ENCODE measurements at regions not wholly inside any gene's neighbourhood (a gene's known extent, or its start where the extent isn't known, plus 50 kb on each side); places are given as distances from the start of the nearest gene placed in this dataset.

DNA sequence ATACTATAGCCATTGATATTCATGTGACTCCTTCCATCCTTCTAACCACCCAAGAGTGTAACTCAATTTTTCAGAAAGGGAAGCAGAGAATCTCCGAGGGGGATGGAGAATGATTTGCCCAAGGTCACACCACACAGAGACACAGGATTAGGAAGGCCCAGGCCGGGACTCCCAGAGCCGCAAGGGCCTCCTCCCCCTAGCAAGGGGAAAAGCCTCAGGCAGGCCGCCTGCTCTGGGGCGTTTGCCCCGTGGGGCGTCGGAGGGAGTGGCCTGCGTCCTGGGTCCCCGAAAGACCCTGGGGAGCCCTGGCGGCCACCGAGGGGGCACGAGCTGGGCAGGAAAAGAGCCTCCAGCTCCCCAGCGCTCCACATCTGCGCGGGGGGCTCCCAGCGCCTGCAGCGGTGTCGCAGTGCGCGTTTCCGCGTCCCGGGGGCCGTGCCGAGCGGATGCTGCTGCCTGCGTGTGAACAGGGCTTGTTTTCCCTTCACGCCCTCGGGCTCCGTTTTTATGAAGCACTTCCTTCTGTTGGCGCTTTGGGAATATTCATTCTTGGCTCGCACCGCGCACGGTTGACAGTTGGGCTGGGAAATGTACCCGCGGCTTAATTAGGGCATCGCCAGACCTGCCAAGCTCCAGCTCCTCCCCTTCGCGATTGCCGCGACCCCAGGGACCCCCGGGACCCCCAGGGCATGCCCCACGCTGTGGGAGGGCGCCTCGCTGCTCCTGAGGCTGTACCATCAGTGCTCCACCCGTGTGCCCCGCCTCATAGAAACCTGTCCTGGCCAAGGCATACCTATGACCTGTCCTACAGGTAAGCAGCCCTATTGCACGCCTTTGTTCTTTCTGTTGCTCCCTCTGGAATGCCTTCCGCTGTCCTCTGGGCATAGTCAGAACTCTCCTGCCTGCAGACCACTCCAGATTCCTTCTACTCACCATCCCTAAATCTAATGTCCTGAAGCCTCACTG lies 158.9 kb upstream of the GLI2 start:
- H3K27ac ChIP-seq, result no peak overlapping the region
- DNase-seq (ENCODE audit: low read depth, low spot score), result no peak

DNA sequence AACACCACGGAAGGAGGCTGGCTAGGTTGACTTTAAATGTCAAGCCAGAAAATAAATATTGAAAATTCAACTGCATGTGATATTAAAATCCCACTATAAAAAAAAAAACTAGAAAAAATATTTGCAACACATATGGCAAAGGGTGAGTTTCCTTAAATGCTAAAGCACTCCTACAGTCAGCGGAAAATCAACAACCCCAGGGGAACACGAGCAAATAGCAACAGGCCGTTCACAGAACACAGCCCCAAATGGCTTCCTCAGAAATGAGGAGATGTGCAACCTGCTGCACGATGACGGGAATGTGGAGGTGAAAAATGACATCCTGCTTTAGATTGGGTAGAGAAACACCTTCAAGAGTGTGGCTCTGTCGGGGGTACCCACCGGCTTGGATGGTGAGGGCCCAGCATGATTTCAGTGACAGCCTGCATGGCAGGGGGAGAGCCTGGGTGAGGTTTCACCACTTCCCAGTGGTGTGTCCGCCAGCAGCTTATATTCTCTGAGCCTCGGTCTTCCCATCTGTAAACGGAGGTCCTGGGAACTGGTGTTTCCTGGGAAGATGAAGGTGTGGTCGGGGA lies 157.9 kb upstream of the GLI2 start:
- H3K27ac ChIP-seq, result no peak overlapping the region
- no peak for DNase-seq (ENCODE audit: low read depth, low spot score)

- no peak for DNase-seq (ENCODE audit: low read depth, low spot score)
- H3K27ac ChIP-seq, result no peak overlapping the region
These were observed 156.9 kb upstream of the GLI2 start for GRCh38 chr2:120578576-120579352.

- DNase-seq (ENCODE audit: low read depth, low spot score), result no peak
- H3K27ac ChIP-seq, result no peak overlapping the region
These were observed 155.6 kb upstream of the GLI2 start for GRCh38 chr2:120579916-120580685.

- DNase-seq (ENCODE audit: low read depth, low spot score), result no peak
These were observed 155.0 kb upstream of the GLI2 start for GRCh38 chr2:120580709-120581108.

GRCh38 chr2:120583121-120583520 lies 152.5 kb upstream of the GLI2 start:
- H3K27ac ChIP-seq, result no peak overlapping the region
- no peak for DNase-seq (ENCODE audit: low read depth, low spot score)

More at GRCh38 chr2:120580709-120581108, 155.0 kb upstream of the GLI2 start:
- no peak overlapping the region for H3K27ac ChIP-seq

- no peak for DNase-seq (ENCODE audit: low read depth, low spot score)
- no peak overlapping the region for H3K27ac ChIP-seq
These were observed 151.7 kb upstream of the GLI2 start for GRCh38 chr2:120583851-120584570.

GRCh38 chr2:120586507-120587278 lies 149.0 kb upstream of the GLI2 start:
- DNase-seq (ENCODE audit: low read depth, low spot score), result no peak
- H3K27ac ChIP-seq, result no peak overlapping the region

GRCh38 chr2:120587279-120587996 lies 148.2 kb upstream of the GLI2 start:
- no peak for DNase-seq (ENCODE audit: low read depth, low spot score)
- no peak overlapping the region for H3K27ac ChIP-seq

- no peak overlapping the region for H3K27ac ChIP-seq
- DNase-seq (ENCODE audit: low read depth, low spot score), result no peak
These were observed 147.7 kb upstream of the GLI2 start for GRCh38 chr2:120587997-120588336.

- peak; percentile 20 for DNase-seq (ENCODE audit: low read depth, low spot score)
- peak overlapping the region; percentile 66 for H3K27ac ChIP-seq
These were observed 145.7 kb upstream of the GLI2 start for GRCh38 chr2:120589771-120590608.

DNA sequence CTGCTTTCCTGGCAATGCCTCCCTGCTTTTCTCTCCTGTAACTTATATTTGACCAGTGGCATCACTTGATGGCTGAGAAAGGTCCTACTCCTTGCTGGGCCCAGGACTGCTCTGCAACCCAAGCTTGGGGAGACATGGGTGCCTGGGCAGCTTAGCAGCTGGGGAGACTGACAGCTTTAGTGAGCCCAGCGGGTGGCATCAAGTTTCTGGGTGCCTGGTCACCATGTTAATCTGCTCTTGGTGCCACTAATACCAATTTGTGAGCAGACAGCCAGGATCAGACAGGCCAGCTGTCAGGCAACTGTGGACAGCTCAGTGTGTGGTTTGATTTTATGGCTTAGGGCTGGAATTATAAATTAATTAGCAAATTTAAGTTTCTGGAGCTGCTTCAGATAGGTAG lies 144.8 kb upstream of the GLI2 start:
- DNase-seq (ENCODE audit: low read depth, low spot score), result no peak
- H3K27ac ChIP-seq, result peak overlapping the region; percentile 66

GRCh38 chr2:120591572-120591971 lies 144.1 kb upstream of the GLI2 start:
- DNase-seq (ENCODE audit: low read depth, low spot score), result no peak
- H3K27ac ChIP-seq, result no peak overlapping the region

GRCh38 chr2:120592084-120592483 lies 143.6 kb upstream of the GLI2 start:
- no peak for DNase-seq (ENCODE audit: low read depth, low spot score)
- no peak overlapping the region for H3K27ac ChIP-seq

DNA sequence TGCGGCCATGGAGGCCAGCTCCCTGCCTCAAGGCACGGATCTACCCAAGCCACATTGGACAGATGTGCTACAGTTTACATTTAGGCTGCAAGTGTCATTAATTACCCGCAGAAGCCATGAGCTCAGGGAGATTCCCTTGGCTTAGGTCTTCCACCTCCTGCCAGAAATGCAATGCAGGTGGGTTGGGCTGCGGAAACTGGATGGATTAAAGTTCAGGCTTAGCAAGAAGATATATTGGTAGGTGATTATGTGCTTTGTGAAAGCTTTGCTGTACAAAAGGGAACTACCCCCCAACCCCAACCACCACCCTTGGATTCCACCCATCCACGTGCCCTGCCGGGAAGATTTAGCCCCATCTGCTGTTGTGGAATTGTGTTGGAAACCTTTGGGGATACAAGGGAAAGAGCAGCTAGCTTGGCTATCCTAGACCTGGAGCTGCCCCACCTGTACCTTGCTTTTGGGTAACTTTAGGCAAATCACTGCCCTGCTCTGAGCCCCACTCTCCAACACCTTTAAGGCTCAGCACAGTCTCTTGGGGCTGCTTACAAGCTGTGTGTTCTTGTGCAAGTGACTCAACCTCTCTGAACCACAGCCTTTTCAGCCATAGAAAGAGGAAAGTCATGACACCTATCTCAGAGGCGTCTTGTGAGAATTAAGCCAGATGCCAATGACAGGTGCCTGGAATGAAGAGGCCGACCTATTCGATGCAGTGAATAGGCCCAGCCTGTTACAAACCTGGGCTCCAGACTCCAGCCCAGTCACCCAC lies 141.6 kb upstream of the GLI2 start:
- H3K27ac ChIP-seq, result no peak overlapping the region
- DNase-seq (ENCODE audit: low read depth, low spot score), result no peak

DNA sequence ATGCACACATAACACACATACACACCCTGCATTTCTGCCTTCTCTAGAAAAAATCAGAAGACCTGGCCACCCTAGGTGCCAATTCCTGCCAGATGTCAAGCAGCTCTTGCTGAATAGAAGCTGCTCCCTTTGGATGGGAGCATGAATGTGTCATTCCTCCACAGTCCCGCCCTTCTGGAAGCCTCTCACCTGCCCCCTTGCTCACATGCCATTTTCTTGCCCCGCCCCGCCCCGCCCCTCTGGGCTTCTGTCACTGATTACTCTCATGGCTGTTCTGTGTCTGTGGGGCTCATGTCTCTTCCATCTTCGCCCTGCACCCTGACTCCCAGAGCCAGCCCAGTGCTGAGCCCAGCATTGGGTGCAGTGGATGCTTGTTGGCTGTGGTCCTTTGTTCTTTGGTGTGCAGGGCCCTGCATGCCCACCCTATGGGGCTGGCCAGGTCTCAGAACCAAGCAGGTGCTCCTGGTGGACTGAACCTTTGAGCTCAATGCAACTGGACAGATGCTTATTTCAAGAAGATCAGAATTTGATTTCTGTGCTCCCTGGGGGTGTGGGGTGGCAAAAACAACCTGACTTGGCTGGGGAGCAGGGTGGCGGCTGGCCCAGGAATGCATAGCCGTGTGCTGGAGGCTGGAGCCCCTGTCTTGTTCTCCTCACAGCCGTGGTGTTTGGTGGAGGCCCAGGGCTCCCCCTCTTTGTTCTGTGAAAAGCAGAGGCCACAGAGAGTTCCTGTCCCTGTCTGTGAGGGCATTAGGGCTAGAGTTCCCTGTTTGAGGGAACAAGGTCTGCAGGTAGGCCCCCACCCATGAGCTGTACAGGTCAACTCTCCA lies 140.6 kb upstream of the GLI2 start:
- H3K27ac ChIP-seq, result no peak overlapping the region
- peak; percentile 24 for DNase-seq (ENCODE audit: low read depth, low spot score)

Data from epithelial cell of prostate (primary cell).